ENCODE measurements at regions not wholly inside any gene's neighbourhood (a gene's known extent, or its start where the extent isn't known, plus 50 kb on each side); places are given as distances from the start of the nearest gene placed in this dataset.
"Not testable (repeated sequence)": the region's sequence is repeated elsewhere in the genome, so short reads cannot be mapped to it uniquely, and the experiment has no call there.

DNA sequence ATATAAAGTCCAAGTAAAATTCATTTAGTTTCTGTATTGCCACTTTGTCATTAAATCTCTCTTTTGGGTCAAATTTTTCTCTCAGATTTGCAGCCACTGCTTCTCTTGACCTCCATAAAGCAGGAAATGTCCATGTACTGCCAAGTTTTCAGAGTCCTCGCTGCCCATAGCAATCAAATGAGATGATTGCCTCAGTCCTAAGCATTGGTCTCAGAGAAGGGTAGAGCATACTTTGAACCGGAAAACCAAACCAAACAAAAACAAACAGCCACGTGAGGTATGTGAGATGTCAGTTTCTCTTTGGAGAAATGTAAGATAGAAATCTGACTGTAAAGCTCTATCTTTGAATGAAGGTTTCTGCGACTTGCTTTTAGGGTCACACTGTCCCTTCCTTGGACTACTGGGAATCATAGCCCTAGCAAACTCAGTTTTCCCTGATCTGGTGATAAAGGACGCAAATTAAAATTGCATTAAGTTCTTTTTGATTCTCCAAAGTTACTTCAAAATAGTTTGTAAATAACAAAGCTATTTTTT lies 505.4 kb upstream of the CITED2 start:
- Mint-ChIP-seq H3K4me1 (peaks cover 32% of the 10 kb centered on the region), H3K27me3 (ENCODE audit: insufficient read depth) (peaks cover 1% of the 10 kb centered on the region), H3K27ac (no peak overlapping the region), H3K9me3 (no peaks in the 10 kb centered on the region), H3K4me3 (no peak overlapping the region), H3K36me3 (ENCODE audit: low read depth) (no peaks in the 10 kb centered on the region)
- H3K36me3 ChIP-seq (ENCODE audit: control insufficient read depth, insufficient read depth, low read length): no peaks in the 10 kb centered on the region
- H3K4me1 ChIP-seq (ENCODE audit: control insufficient read depth, insufficient read depth, low read length): peaks cover 25% of the 10 kb centered on the region
- H3K4me3 ChIP-seq (ENCODE audit: low read length): no peak overlapping the region
- no peak for DNase-seq
- no peak for TF ChIP-seq CTCF (conservative IDR thresholded peaks at IDR 0.05)
- H3K27me3 ChIP-seq (ENCODE audit: control insufficient read depth, insufficient read depth, low read length, poor library complexity, severe bottlenecking): no peaks in the 10 kb centered on the region
- WGBS, 2 experiments (ENCODE audit: insufficient coverage in 1 of 2, insufficient read length in 1 of 2): 95% methylated on average over 5 of the region's 5 CpGs; no CpG with 5 or more reads in 1 of the 2 experiments
- no peak overlapping the region for H3K9ac ChIP-seq (ENCODE audit: extremely low read depth, low read length, poor library complexity, severe bottlenecking)
- no peaks in the 10 kb centered on the region for H3K9me3 ChIP-seq (ENCODE audit: control insufficient read depth, low read length)
- no peak overlapping the region for H3K27ac ChIP-seq (ENCODE audit: low read depth, low read length)

DNA sequence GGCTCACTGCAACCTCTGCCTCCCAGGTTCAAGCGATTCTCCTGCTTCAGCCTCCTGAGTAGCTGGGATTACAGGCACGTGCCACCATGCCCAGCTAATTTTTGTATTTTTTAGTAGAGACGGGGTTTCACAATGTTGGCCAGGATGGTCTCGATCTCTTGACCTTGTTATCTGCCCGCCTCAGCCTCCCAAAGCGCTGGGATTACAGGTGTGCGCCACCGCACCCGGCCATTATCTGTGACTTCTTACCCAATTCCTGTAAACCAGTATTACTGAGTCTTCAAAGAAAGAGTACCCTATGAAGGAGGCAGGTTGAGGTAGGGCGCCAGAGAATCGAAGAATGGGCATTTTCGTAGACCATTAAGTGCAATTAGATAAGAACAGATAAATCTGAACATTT lies 504.8 kb upstream of the CITED2 start:
- not testable (repeated sequence) for H3K9me3 Mint-ChIP-seq; H3K36me3 Mint-ChIP-seq (ENCODE audit: low read depth); H3K9me3 ChIP-seq (ENCODE audit: control insufficient read depth, low read length); H3K27ac Mint-ChIP-seq; H3K4me3 Mint-ChIP-seq; DNase-seq; H3K27ac ChIP-seq (ENCODE audit: low read depth, low read length); H3K27me3 ChIP-seq (ENCODE audit: control insufficient read depth, insufficient read depth, low read length, poor library complexity, severe bottlenecking); H3K36me3 ChIP-seq (ENCODE audit: control insufficient read depth, insufficient read depth, low read length); H3K4me3 ChIP-seq (ENCODE audit: low read length); H3K27me3 Mint-ChIP-seq (ENCODE audit: insufficient read depth); H3K9ac ChIP-seq (ENCODE audit: extremely low read depth, low read length, poor library complexity, severe bottlenecking)
- 92 to 95% methylated on average over 9 to 12 of the region's 12 CpGs for WGBS, 2 experiments (ENCODE audit: insufficient coverage in 1 of 2, insufficient read length in 1 of 2)
- H3K4me1 ChIP-seq (ENCODE audit: control insufficient read depth, insufficient read depth, low read length): peaks cover 20% of the 10 kb centered on the region
- peaks cover 30% of the 10 kb centered on the region for H3K4me1 Mint-ChIP-seq

GRCh38 chr6:139877828-139878405 lies 503.5 kb upstream of the CITED2 start:
- Mint-ChIP-seq H3K4me1 (peaks cover 17% of the 10 kb centered on the region), H3K4me3 (no peak overlapping the region), H3K9me3 (no peaks in the 10 kb centered on the region), H3K36me3 (ENCODE audit: low read depth) (no peaks in the 10 kb centered on the region), H3K27ac (no peak overlapping the region), H3K27me3 (ENCODE audit: insufficient read depth) (peaks cover 1% of the 10 kb centered on the region)
- 94 to 95% methylated on average over 4 to 8 of the region's 8 CpGs for WGBS, 2 experiments (ENCODE audit: insufficient coverage in 1 of 2, insufficient read length in 1 of 2)
- Histone ChIP-seq H3K9me3 (ENCODE audit: control insufficient read depth, low read length) (no peaks in the 10 kb centered on the region), H3K27me3 (ENCODE audit: control insufficient read depth, insufficient read depth, low read length, poor library complexity, severe bottlenecking) (no peaks in the 10 kb centered on the region), H3K36me3 (ENCODE audit: control insufficient read depth, insufficient read depth, low read length) (no peaks in the 10 kb centered on the region), H3K9ac (ENCODE audit: extremely low read depth, low read length, poor library complexity, severe bottlenecking) (no peak overlapping the region), H3K27ac (ENCODE audit: low read depth, low read length) (no peak overlapping the region), H3K4me3 (ENCODE audit: low read length) (no peak overlapping the region), H3K4me1 (ENCODE audit: control insufficient read depth, insufficient read depth, low read length) (peaks cover 9% of the 10 kb centered on the region)
- DNase-seq: no peak
- TF ChIP-seq CTCF (conservative IDR thresholded peaks at IDR 0.05): peak; percentile 36

- H3K27ac ChIP-seq (ENCODE audit: low read depth, low read length): no peak overlapping the region
These were observed 498.2 kb upstream of the CITED2 start for GRCh38 chr6:139872665-139873064.

More at GRCh38 chr6:139872665-139873064, 498.2 kb upstream of the CITED2 start:
- Histone ChIP-seq H3K4me1 (ENCODE audit: control insufficient read depth, insufficient read depth, low read length) (no peaks in the 10 kb centered on the region), H3K9ac (ENCODE audit: extremely low read depth, low read length, poor library complexity, severe bottlenecking) (no peak overlapping the region), H3K9me3 (ENCODE audit: control insufficient read depth, low read length) (no peaks in the 10 kb centered on the region), H3K4me3 (ENCODE audit: low read length) (no peak overlapping the region), H3K36me3 (ENCODE audit: control insufficient read depth, insufficient read depth, low read length) (no peaks in the 10 kb centered on the region), H3K27me3 (ENCODE audit: control insufficient read depth, insufficient read depth, low read length, poor library complexity, severe bottlenecking) (no peaks in the 10 kb centered on the region)
- Mint-ChIP-seq H3K4me1 (peaks cover 2% of the 10 kb centered on the region), H3K4me3 (no peak overlapping the region), H3K27ac (no peak overlapping the region), H3K36me3 (ENCODE audit: low read depth) (no peaks in the 10 kb centered on the region), H3K27me3 (ENCODE audit: insufficient read depth) (no peaks in the 10 kb centered on the region), H3K9me3 (no peaks in the 10 kb centered on the region)
- TF ChIP-seq CTCF (conservative IDR thresholded peaks at IDR 0.05): no peak
- no peak for DNase-seq
- WGBS, 2 experiments (ENCODE audit: insufficient coverage in 1 of 2, insufficient read length in 1 of 2): 86 to 100% methylated on average over 1 to 2 of the region's 2 CpGs

All from endodermal cell (in vitro differentiated cells).